PC-3 (cell line): ENCODE measurements at regions not wholly inside any gene's neighbourhood (a gene's known extent, or its start where the extent isn't known, plus 50 kb on each side); places are given as distances from the start of the nearest gene placed in this dataset.

Experiments
- EZH2 ChIP-seq: fragments of 300-600 bp; sonication (generic); IDR thresholded peaks from one replicate; pipeline ENCODE4 v1.6.1; 2017; ENCODE audit warnings: antibody characterized with exemption, mild to moderate bottlenecking, low read length; ENCODE audit not compliant: unreplicated experiment
- EZH2phosphoT487 ChIP-seq: fragments of 300-600 bp; sonication (generic); IDR thresholded peaks from 2 replicates; pipeline ENCODE4 v1.6.1; 2018; ENCODE audit warnings: mild to moderate bottlenecking, antibody characterized with exemption, low read length, borderline replicate concordance
- TF ChIP-seq, protein P1 (sequence below): fragments of 300-600 bp; sonication (generic); conservative IDR thresholded peaks from 2 replicates; pipeline ENCODE4 v1.5.1; 2017; ENCODE audit warnings: antibody characterized with exemption, low read depth, mild to moderate bottlenecking, low read length

GRCh38 chr18:1999387-1999786, 571.9 kb downstream of the METTL4 start:
- no peak for TF ChIP-seq EZH2
- TF ChIP-seq, protein P1, sequence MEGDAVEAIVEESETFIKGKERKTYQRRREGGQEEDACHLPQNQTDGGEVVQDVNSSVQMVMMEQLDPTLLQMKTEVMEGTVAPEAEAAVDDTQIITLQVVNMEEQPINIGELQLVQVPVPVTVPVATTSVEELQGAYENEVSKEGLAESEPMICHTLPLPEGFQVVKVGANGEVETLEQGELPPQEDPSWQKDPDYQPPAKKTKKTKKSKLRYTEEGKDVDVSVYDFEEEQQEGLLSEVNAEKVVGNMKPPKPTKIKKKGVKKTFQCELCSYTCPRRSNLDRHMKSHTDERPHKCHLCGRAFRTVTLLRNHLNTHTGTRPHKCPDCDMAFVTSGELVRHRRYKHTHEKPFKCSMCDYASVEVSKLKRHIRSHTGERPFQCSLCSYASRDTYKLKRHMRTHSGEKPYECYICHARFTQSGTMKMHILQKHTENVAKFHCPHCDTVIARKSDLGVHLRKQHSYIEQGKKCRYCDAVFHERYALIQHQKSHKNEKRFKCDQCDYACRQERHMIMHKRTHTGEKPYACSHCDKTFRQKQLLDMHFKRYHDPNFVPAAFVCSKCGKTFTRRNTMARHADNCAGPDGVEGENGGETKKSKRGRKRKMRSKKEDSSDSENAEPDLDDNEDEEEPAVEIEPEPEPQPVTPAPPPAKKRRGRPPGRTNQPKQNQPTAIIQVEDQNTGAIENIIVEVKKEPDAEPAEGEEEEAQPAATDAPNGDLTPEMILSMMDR: no peak
- no peak for TF ChIP-seq EZH2phosphoT487
